Hepatocyte (in vitro differentiated cells): ENCODE measurements at regions not wholly inside any gene's neighbourhood (a gene's known extent, or its start where the extent isn't known, plus 50 kb on each side); places are given as distances from the start of the nearest gene placed in this dataset.

Source experiments
- DNase-seq: peaks from one replicate; pipeline ENCODE4 v3.0.0-alpha.2; 2016; ENCODE audit warnings: low spot score
- H2AFZ ChIP-seq: fragments of 200-600 bp; sonication (generic); 2 replicates; pipeline ENCODE4 v1.6.0; 2016; ENCODE audit warnings: antibody characterized with exemption, mild to moderate bottlenecking
- H3K27ac ChIP-seq: fragments of 200-600 bp; sonication (generic); 2 replicates; pipeline ENCODE4 v1.5.1; 2016; ENCODE audit warnings: mild to moderate bottlenecking
- H3K27me3 ChIP-seq: fragments of 200-600 bp; sonication (generic); 2 replicates; pipeline ENCODE4 v1.6.1; 2016
- H3K36me3 ChIP-seq: fragments of 200-600 bp; sonication (generic); replicated peaks from 2 replicates; pipeline ENCODE4 v1.5.1; 2016; ENCODE audit warnings: low read depth; ENCODE audit not compliant: insufficient read depth
- H3K4me1 ChIP-seq: fragments of 200-600 bp; sonication (generic); 2 replicates; pipeline ENCODE4 v1.5.1; 2016; ENCODE audit warnings: mild to moderate bottlenecking, moderate library complexity; ENCODE audit not compliant: insufficient read depth
- H3K4me2 ChIP-seq: fragments of 200-600 bp; sonication (generic); 2 replicates; pipeline ENCODE4 v1.6.0; 2016
- H3K4me3 ChIP-seq: fragments of 200-600 bp; sonication (generic); 2 replicates; pipeline ENCODE4 v1.5.1; 2016; ENCODE audit warnings: mild to moderate bottlenecking
- H3K79me2 ChIP-seq: fragments of 200-600 bp; sonication (generic); 2 replicates; pipeline ENCODE4 v1.6.0; 2017; ENCODE audit warnings: mild to moderate bottlenecking
- H3K9me2 ChIP-seq: fragments of 200-600 bp; sonication (generic); replicated peaks from 2 replicates; pipeline ENCODE4 v1.6.0; 2017; ENCODE audit warnings: mild to moderate bottlenecking; ENCODE audit not compliant: insufficient read depth
- H3K9me3 ChIP-seq: fragments of 200-600 bp; sonication (generic); 2 replicates; pipeline ENCODE4 v1.5.1; 2016; ENCODE audit warnings: low read depth, mild to moderate bottlenecking
- H4K20me1 ChIP-seq: fragments of 200-600 bp; sonication (generic); 2 replicates; pipeline ENCODE4 v1.6.0; 2016; ENCODE audit warnings: mild to moderate bottlenecking; ENCODE audit not compliant: insufficient read depth, poor library complexity, severe bottlenecking
- EZH2 ChIP-seq: fragments of 200-600 bp; sonication (generic); IDR thresholded peaks from 2 replicates; pipeline ENCODE4 v1.6.1; 2016; ENCODE audit warnings: antibody characterized with exemption, mild to moderate bottlenecking, borderline replicate concordance
- EZH2phosphoT487 ChIP-seq: fragments of 200-600 bp; sonication (generic); IDR thresholded peaks from one replicate; pipeline ENCODE4 v1.6.1; 2018; ENCODE audit warnings: antibody characterized with exemption, mild to moderate bottlenecking, low read depth, moderate library complexity; ENCODE audit not compliant: unreplicated experiment, severe bottlenecking
- WGBS: methylation state at CpG from one replicate; pipeline ENCODE4 v1.1.6; 2016; ENCODE audit warnings: low lambda C conversion rate; ENCODE audit errors: missing lambda C conversion rate; 5-methylcytosine and 5-hydroxymethylcytosine counted together
- TF ChIP-seq, protein P1 (sequence below): fragments of 200-600 bp; sonication (generic); IDR thresholded peaks from 2 replicates; pipeline ENCODE4 v1.5.1; 2016; ENCODE audit warnings: antibody characterized with exemption, mild to moderate bottlenecking; ENCODE audit not compliant: poor library complexity

DNA sequence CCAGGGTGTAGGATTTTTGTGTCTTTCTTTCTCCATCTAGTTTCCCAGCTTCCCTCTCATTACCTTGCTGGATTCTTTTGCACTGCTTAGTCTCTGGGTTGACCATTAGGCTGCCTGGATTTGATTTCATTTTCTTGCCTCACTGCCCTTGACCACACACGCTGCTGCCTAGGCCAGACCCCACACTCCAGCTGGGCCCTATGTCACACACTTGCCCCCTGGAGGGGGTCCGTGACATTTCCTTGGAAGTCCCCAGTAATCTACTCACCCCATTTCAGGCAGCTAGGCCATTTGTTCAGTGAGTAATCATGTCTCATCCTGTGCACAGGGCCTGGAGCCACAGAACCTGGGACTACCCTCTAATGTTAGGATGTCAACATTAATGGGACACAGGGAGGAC, 81.9 kb upstream of the SPON1 start:
- Histone ChIP-seq H3K36me3 (no peaks in the 10 kb centered on the region), H3K9me2 (no peaks in the 10 kb centered on the region), H3K4me2 (no peak overlapping the region), H3K79me2 (no peaks in the 10 kb centered on the region), H3K27ac (no peak overlapping the region), H2AFZ (no peak overlapping the region), H3K4me3 (no peak overlapping the region), H3K4me1 (no peaks in the 10 kb centered on the region), H3K27me3 (no peaks in the 10 kb centered on the region), H3K9me3 (no peaks in the 10 kb centered on the region), H4K20me1 (no peaks in the 10 kb centered on the region)
- 95% methylated on average over 2 of the region's 2 CpGs for WGBS
- TF ChIP-seq EZH2, result no peak
- no peak for TF ChIP-seq EZH2phosphoT487
- TF ChIP-seq, protein P1, sequence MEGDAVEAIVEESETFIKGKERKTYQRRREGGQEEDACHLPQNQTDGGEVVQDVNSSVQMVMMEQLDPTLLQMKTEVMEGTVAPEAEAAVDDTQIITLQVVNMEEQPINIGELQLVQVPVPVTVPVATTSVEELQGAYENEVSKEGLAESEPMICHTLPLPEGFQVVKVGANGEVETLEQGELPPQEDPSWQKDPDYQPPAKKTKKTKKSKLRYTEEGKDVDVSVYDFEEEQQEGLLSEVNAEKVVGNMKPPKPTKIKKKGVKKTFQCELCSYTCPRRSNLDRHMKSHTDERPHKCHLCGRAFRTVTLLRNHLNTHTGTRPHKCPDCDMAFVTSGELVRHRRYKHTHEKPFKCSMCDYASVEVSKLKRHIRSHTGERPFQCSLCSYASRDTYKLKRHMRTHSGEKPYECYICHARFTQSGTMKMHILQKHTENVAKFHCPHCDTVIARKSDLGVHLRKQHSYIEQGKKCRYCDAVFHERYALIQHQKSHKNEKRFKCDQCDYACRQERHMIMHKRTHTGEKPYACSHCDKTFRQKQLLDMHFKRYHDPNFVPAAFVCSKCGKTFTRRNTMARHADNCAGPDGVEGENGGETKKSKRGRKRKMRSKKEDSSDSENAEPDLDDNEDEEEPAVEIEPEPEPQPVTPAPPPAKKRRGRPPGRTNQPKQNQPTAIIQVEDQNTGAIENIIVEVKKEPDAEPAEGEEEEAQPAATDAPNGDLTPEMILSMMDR, result no peak
- DNase-seq, result no peak

DNA sequence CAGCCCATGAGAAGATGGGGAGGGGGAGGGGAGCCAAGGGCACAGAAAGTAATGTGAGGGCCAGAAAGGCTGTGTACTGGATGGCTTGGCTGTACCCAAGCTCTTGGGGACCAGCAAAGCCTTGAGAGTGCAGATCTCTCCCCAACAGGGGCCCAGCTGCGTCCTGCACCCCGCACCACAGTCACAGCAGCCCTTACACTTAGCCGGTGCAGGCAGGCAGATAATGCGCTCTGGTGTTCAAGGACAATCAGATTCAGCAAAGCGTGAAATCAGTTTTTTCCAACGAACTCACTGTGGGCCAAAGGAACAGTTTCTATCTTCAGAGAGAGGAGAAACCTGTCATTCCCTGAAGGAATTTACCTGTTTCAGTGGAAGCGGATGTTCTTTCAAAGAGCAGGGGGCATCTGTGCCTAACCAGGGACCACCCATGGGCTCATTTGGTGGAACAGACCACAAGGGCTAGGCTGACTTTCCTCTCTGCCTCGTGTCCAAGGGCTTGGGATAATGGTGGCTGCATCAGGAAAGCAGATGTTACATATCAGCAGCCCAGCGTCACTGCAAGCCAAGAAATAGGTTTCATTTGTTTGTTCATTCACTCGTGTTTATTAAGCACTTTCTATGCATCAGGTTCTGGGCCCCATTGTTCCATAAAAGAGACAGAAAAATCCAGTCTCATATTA, 81.2 kb upstream of the SPON1 start:
- Histone ChIP-seq H3K4me3 (no peak overlapping the region), H3K79me2 (no peaks in the 10 kb centered on the region), H3K9me3 (no peaks in the 10 kb centered on the region), H3K4me2 (no peak overlapping the region), H4K20me1 (no peaks in the 10 kb centered on the region), H3K27me3 (no peaks in the 10 kb centered on the region), H3K27ac (no peak overlapping the region), H3K9me2 (no peaks in the 10 kb centered on the region), H2AFZ (no peak overlapping the region), H3K4me1 (no peaks in the 10 kb centered on the region), H3K36me3 (no peaks in the 10 kb centered on the region)
- no peak for DNase-seq
- 85% methylated on average over 10 of the region's 10 CpGs for WGBS
- TF ChIP-seq, protein P1, result no peak
- TF ChIP-seq EZH2phosphoT487 (no peak), EZH2 (no peak)

DNA sequence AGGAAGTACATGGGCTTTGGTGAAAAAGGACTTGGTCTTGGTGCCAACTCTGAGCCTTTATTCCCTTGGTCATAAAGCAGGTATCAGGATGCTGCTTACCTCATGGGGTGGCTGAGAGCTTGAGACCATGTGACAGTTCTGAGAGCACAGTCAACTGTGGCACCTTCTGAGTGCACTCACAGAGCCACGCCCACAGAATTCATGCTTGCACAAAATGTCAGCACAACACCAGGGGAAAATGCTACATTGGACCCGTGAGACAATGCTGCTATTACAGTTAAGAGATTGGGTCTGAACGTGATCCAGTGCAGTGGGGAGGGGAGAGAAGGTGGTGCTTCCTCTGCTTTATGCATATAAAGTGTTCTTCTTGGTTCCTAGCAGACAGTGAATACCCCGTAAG, 79.5 kb upstream of the SPON1 start:
- H3K9me2 ChIP-seq, result no peaks in the 10 kb centered on the region
- no peak overlapping the region for H3K4me3 ChIP-seq
- no peaks in the 10 kb centered on the region for H4K20me1 ChIP-seq
- no peak overlapping the region for H3K27ac ChIP-seq
- TF ChIP-seq EZH2 (no peak), EZH2phosphoT487 (no peak)
- TF ChIP-seq, protein P1, result no peak
- H3K4me1 ChIP-seq, result no peaks in the 10 kb centered on the region
- no peaks in the 10 kb centered on the region for H3K36me3 ChIP-seq
- peak; percentile 52 for DNase-seq
- H3K9me3 ChIP-seq, result no peaks in the 10 kb centered on the region
- H3K4me2 ChIP-seq, result no peak overlapping the region
- WGBS, result 75% methylated on average over 4 of the region's 4 CpGs
- H3K79me2 ChIP-seq, result no peaks in the 10 kb centered on the region
- no peaks in the 10 kb centered on the region for H3K27me3 ChIP-seq
- no peak overlapping the region for H2AFZ ChIP-seq
